ENCODE measurements at regions not wholly inside any gene's neighbourhood (a gene's known extent, or its start where the extent isn't known, plus 50 kb on each side); places are given as distances from the start of the nearest gene placed in this dataset.

DNA sequence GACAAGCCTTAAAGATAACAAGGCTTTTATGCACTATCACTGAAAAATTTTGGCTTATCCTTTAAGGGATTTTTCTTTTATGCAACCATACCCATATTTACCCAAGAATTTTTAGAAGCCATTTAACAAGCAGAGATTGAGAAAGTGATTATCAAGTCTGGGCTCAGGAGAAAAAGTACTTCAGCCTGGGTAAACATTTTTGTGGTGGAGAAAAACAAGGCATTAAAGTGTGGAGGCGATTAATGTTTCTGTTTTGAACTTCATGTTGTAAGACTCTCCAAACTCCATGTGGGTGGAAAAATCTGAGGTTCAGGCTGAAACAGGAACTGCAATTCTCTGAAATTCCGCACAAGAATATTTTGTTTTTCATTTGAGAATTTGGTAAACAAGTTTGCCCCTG, 260.4 kb upstream of the KCNMB2 start:
- no peak for TF ChIP-seq SNAI2 (CRISPR knock-in tag; IDR thresholded peaks at IDR 0.05)
- TF ChIP-seq, protein P1, sequence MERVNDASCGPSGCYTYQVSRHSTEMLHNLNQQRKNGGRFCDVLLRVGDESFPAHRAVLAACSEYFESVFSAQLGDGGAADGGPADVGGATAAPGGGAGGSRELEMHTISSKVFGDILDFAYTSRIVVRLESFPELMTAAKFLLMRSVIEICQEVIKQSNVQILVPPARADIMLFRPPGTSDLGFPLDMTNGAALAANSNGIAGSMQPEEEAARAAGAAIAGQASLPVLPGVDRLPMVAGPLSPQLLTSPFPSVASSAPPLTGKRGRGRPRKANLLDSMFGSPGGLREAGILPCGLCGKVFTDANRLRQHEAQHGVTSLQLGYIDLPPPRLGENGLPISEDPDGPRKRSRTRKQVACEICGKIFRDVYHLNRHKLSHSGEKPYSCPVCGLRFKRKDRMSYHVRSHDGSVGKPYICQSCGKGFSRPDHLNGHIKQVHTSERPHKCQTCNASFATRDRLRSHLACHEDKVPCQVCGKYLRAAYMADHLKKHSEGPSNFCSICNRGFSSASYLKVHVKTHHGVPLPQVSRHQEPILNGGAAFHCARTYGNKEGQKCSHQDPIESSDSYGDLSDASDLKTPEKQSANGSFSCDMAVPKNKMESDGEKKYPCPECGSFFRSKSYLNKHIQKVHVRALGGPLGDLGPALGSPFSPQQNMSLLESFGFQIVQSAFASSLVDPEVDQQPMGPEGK (CRISPR knock-in tag; IDR thresholded peaks at IDR 0.05; ENCODE audit: borderline replicate concordance) = no peak
- TF ChIP-seq, protein P2, sequence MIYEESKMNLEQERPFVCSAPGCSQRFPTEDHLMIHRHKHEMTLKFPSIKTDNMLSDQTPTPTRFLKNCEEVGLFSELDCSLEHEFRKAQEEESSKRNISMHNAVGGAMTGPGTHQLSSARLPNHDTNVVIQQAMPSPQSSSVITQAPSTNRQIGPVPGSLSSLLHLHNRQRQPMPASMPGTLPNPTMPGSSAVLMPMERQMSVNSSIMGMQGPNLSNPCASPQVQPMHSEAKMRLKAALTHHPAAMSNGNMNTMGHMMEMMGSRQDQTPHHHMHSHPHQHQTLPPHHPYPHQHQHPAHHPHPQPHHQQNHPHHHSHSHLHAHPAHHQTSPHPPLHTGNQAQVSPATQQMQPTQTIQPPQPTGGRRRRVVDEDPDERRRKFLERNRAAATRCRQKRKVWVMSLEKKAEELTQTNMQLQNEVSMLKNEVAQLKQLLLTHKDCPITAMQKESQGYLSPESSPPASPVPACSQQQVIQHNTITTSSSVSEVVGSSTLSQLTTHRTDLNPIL (CRISPR knock-in tag; IDR thresholded peaks at IDR 0.05; ENCODE audit: low read depth) = no peak

All from SK-N-SH treated with all-trans-retinoic acid at 6 μM for 48 hours (cell line).